ENCODE measurements at regions not wholly inside any gene's neighbourhood (a gene's known extent, or its start where the extent isn't known, plus 50 kb on each side); places are given as distances from the start of the nearest gene placed in this dataset.

DNA sequence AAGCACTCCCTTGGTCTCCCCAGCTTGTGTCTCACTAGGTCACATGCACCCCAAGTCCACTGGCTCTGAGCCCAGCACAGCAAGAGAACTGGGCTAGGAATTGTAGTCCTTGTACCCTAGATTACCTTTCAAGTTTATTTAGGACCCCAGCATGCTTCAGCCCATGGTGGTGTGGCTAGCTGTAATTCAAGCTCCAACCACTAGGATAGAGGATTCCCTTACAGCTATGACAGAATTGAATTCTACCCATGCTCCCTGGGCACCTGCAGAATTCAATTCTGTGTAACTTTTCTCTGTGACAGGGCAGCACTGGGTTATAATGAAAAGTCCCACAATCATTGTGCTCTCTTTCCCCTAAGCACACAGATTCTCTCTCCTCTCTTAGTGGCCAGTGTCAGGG lies 253.8 kb upstream of the DMD start:
- DNase-seq (ENCODE audit: low read depth in 2 of 2), result no peak

DNA sequence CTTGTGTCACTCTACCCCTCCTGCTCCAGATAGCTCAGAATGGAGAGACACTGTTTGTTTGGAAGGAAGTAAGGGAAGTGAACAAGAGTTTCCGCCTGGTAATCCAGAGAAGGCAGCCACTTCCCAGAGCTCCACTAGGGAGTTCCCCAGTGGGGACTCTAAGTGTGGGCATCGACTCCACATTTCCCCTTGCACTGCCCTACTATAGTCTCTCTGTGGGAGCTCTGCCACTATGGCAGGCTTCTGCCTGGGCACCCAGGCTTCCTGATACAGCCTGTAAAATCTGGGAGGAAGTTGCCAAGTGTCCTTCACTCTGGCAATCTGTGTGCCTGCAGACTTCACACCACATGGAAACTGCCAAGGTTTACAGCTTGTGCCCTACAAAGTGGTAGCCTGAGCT lies 245.8 kb upstream of the DMD start:
- DNase-seq (ENCODE audit: low read depth in 2 of 2), result no peak

DNA sequence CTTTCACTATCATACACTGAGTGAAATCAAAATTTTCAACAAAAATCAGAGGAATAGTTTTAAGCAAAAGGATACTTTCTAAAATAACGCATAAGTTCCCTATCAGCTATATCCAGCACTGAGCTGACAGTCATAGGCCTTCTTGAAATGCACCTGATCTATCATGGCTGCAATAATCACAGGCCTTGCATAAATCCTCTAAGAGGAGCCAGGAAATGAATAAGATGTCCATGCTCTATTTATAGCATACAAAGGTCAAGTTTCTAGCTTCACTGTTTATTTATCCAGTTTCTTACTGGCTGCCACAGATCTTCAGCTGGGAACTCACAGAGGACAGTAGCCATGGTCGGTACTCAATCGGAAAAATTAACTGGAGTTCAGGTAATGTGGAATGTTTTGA lies 235.9 kb upstream of the DMD start:
- DNase-seq (ENCODE audit: low read depth in 2 of 2), result no peak

DNA sequence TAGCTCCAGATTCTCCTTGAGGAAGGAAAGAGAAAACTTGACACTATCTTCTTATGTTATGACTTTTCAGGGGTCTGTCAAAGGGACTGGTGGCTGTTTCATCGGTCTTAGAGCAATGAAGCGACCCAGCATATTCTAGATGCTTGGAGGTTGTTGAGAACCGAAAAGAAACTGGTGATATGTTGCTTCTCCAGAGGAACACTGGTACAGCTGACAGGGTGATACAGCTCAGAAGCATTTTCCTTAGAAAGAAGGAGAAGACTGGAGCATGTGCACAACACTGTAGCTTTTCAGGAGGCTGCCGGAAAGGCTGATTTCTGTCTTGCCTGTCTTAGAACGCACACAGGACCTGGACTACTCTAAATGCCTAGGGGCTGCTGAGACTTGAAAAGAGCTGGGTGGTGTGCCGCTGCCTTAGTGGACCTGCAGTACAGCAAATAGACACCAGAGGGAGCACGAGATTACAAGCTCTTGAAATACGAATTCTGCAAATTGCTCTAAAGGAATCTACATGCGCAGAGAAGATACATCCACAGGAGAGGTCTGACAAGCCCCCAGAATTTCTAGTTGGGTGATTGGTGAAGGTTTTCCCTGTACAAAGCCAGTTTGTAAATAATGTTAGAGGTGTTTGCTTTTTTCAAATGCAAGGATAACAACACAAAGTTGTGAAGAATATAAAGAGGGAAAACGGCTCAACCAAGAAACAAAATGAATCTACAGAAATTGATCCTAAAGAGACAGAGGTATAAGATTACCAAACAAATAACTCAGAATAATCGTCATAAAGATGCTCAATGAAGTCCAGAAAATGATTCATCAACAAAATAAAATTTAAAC lies 223.1 kb upstream of the DMD start:
- DNase-seq (ENCODE audit: low read depth in 2 of 2), result peak in 1 of 2 donors; percentile 0

DNA sequence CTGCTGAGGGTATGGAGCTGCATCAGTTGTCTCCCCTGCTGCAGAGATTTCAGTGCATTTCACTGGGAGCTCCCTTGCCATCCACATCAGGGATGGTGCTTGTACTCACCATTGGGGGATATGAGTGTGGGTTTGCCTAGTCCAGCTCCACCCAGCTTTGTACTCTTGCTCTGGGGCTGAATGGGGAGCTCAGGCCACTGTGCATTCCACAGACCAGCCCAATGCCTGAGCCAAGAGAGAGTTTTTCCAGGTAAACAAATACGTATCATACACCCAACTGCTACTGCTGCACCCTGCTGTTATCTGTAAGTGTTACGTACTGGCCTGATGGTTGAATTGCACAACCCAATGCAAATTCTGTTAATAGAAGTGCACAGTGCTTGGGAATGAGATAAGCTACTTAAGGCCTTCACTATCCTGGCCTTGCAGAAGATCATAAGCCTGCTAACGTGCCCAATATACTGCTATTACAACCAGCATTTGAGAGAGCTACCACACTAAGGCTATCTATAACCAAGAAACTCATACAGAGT lies 205.0 kb upstream of the DMD start:
- no peak for DNase-seq (ENCODE audit: low read depth in 2 of 2)

DNA sequence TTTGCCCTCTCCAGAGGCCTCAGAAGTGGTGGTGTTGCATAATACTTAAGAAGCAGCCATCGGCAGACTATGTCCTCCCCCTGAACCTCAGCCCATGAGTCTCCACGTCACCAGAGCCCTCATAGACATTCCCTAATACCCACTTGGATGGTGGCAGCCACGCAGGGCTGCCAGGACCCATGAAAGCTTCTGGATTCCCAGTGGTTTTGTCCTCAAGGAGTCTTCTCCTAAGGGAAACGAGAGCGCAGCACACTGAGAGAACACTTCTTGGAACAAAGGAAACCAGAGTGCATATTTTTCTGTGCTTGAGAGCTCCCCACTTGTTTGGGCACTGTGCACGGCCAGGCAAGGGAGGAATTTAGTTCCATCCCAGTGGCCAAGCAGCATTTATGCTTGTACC lies 204.1 kb upstream of the DMD start:
- no peak for DNase-seq (ENCODE audit: low read depth in 2 of 2)

DNA sequence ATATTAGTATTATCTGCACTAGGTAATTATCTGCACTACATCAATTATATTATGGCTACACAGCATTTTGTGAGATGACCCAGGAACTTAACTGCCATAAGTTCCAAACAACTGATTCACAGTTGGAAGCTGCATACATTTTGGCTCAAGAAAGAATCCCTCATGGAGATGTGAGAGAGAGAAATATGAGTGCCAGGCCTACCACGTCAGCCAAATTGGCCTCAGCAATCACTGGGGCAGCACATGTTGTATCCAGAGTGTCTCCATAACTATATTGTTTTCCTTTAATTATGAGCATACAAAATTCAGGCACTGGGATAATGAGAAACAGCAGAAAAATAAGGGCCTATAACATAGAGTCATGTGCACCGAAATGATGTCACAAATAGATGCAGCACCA lies 174.2 kb upstream of the DMD start:
- DNase-seq (ENCODE audit: low read depth in 2 of 2), result no peak

DNA sequence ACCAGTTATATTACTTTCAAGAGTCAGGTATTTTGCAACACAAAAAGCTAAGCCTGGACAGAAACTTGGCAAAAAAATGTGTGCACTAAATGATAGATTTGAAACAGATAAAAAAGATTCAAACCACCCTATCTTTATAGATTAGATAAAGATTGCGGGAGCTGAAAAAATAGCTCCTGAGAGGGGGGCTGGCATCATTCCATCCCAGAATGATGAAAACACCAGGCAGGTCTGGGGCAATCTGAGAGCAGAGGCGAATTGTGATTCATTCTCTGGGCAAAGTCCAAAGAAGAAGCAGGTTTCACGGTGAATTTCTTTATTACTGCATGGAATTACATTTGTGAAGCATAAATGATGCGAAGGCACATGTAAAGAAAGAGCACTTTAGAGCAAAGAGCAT lies 168.5 kb upstream of the DMD start:
- DNase-seq (ENCODE audit: low read depth in 2 of 2), result no peak

DNA sequence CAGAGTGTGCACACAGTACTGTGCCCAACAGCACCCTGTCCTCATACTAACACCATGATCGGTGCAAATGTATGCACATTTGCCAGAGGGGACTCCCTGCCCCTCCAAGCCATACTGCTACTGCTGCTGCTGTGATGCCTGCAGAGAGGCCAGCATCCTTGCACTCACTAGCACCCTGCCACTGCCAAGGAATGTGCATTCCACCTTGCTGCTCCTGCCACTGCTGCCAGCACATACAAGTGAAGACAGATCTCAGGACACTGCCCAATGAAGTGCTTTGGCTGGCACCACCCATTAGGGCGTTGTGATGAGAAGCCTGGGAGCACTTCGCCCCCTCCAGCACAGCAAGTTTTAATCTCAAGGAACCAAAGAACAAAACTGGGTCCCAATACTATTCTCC lies 146.3 kb upstream of the DMD start:
- DNase-seq (ENCODE audit: low read depth in 2 of 2), result no peak

DNA sequence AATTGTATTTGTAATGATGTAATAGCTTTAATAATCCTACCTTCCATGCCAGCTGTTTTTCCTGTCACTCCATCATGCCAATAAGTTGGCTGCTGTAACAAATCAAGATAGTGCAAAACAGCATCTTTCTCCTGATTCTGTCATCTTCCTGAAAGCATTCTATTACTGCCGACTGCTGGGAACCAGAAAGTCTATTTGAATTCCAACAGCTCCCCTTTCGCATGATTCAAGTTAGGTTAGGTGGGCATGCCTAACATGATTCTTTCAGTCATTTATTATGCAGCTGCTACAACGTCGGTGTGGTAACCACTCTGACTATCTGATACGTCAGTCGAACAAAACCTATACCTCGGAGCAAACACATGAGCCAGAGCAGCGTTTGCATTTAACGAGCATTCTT lies 127.9 kb upstream of the DMD start:
- DNase-seq (ENCODE audit: low read depth in 2 of 2), result no peak

DNA sequence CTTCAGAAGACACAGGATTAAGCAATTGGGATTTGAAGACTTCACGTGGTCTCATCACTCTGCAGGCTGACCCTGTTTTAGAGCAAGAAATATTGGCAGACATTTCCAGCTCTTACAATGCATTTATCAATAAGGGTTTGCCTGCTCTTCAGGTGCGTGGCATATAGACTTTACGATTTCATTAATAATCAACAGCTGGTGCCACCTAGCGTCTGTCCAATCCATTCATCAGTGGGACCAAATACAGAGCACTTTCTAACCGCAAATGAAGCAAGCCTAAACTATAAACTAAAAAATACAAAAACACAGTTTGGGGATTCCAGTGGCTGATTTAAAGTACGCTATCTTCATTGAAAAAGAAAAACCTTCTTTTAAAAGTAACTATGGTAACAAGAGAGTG lies 125.4 kb upstream of the DMD start:
- DNase-seq (ENCODE audit: low read depth in 2 of 2), result no peak

DNA sequence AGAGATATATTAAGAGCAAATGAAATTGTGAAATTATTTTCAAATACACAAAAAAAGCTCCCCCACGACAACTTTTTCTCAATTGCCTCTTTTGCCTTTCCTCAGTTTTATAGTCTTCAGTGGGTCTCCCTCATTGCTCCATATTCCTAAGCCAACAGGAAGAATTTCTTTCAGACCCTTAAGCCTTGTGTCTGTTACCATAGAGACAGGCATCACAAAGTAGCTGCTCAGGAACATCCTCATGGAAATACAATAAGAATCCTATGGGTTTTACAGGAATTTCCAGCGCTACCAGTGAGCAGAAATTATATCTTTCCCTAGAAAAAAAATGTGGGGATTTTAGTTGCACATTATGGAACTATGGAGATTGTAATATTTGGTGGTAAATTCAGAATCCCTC lies 121.9 kb upstream of the DMD start:
- DNase-seq (ENCODE audit: low read depth in 2 of 2), result no peak

DNA sequence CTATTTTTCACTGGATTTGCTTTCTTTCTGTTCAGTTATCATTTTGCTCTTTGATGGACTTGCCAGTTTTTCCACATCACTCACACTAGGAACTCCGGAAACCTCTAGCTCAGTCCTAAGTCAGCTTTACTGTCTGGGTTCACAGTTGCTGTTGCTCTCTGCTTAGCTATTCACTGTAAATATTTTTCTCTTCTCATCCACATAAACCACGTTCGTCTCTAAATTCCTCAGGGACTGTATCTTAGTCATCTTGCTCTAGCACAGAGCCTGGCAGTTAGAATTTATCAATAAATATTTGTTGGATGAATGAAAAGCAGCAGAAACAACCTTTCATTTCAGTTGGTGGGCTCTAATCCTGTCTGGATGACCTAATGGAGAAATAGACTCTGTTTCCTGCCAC lies 119.4 kb upstream of the DMD start:
- DNase-seq (ENCODE audit: low read depth in 2 of 2), result no peak

DNA sequence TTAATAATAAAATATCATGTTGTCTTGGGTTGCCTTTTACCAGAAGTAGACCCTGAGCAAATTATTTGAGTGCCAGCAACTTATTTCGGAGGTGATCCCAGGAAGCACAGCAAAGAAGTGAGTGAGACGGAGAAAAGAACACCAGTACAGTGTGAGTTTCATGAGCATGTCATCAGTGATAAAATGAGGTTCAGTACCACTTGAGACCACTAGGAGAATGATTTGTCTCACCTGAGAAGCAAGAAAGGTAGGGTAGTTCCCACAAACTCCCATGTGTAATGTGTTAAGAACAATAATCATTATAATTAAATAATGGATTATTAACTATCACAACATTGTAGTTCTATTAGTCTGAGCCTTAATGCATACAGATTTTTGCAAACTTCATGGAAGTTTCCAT lies 112.8 kb upstream of the DMD start:
- no peak for DNase-seq (ENCODE audit: low read depth in 2 of 2)

DNA sequence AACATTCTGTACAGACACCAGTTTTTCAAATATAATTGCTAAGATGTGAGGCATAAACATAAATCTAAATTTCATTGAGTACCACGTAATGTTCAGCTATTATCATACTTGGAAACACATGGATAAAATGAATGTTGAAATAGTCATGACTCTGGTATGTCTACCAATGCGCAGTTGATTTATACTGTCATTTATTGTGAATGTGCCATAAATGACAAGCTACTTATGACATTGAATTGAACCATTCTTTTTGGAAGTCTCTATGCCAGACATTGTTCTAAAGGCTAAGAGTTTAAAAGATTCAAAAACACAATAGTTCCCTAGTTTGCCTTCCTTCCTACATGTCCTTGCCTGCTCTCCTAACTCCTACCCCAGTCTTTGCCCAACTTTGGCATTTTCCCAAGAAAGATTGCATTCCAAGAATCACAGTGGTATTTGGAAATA lies 96.6 kb upstream of the DMD start:
- DNase-seq (ENCODE audit: low read depth in 2 of 2), result no peak

DNA sequence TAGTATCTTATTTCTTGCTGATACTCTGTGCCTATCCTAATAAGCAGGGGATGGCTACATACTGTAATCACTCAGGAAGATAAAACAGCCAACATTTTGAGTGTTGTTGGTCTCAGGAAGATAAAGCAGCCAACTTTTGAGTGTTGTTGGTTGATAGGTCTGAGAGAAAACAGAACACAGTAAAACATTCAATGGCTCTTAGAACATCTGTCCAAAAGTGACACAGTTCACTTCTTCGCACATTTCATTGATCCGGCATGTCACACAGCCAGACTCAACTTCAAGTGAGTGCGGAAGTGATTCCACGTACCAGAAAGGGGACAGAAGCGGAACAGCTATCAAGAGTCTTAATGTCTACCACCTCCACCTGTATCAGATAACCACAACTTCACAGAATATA lies 87.3 kb upstream of the DMD start:
- no peak for DNase-seq (ENCODE audit: low read depth in 2 of 2)

DNA sequence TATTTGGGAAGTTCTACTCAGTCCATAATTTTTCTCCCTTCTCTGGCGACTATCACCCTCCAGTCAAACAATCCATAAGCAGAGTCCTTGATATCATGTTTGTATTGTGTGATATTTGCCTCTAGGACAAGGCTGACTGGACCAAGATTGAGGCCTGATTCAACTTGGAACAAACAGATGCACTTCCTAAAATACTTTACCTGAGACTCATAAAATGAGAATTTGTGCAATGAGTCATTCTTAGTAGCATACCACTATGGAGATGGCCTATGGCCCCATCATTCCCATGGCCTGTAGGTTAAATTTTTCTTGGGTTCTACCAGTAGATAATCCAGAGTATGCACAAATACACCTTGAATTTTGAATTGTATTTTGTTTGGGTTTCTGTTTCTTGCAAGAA lies 74.2 kb upstream of the DMD start:
- no peak for DNase-seq (ENCODE audit: low read depth in 2 of 2)

DNA sequence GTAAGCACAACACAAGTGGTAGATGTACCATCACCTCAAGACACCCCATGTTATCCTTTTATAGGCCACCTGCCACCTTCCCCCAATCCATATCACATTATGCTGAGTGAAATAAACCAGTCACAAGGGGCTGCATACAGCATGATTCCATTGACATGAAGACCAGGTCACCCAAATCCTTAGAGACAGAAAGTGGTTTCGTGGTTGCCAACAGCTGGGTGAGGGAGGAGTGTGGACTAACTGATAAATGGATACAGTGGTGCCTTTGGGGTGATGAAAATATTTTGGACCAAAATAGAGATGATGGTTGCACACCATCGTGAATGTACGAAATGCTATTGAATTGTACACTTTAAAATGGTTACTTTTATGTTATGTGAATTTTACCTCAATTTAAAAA lies 65.7 kb upstream of the DMD start:
- DNase-seq (ENCODE audit: low read depth in 2 of 2), result no peak

DNA sequence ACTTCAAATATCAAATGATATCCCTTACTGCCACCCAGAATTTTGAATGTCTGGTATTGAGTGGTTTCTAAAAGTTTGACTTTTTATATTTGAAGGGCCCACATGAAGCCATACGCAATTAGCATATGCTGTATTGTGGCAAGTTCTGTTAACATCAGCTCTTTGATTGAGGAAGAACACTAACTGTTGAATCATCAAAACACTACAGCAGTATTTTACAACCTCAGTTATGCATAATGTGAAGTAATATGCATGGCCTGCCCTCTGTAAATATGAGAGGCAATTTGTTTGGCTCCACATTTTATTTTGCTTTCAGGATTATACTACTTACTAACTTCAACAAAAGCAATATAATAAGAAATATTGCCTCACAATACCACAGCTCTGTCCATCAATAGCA lies 62.2 kb upstream of the DMD start:
- no peak for DNase-seq (ENCODE audit: low read depth in 2 of 2)

DNA sequence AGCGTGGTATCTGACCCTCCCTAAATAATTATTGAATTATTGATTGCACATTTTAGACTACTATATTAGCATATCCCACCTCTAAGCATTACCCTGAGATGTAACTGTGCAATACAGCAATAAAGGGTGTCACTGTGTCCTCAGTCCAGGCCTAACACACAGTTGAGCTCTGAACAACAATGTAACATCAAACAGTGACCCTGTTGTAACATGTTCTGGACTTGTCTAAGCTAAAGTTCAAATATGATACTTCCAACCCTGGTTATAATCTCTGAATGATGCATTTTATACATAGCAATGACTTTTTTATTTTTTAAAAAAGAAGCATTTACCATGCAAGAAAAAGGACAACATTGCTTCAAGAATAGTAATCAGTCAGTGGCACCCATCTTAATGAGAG lies 61.6 kb upstream of the DMD start:
- DNase-seq (ENCODE audit: low read depth in 2 of 2), result no peak
